Keratinocyte (primary cell): ENCODE measurements at regions not wholly inside any gene's neighbourhood (a gene's known extent, or its start where the extent isn't known, plus 50 kb on each side); places are given as distances from the start of the nearest gene placed in this dataset.

ENCODE experiments used
- CTCF ChIP-seq, 3 experiments: IDR thresholded peaks in 1 of 3; conservative IDR thresholded peaks in 1 of 3; optimal IDR thresholded peaks in 1 of 3; 2 replicates in 2 of 3; 3 replicates in 1 of 3; pipeline versions ENCODE3 to v1.5.1; 2011; ENCODE audit warnings: low read length in 3 of 3, mild to moderate bottlenecking in 3 of 3, moderate library complexity in 2 of 3, control low read depth in 1 of 3, inconsistent platforms in 1 of 3; ENCODE audit not compliant: insufficient read depth in 2 of 3; ENCODE audit errors: extremely low read depth in 1 of 3
- EZH2 ChIP-seq: IDR thresholded peaks from one replicate; pipeline ENCODE4 v1.6.1; 2012; ENCODE audit warnings: inconsistent platforms, mild to moderate bottlenecking, low read length, moderate library complexity

GRCh38 chr6:145225500-145225899 lies 509.8 kb downstream of the EPM2A start:
- no peak for TF ChIP-seq CTCF (optimal IDR thresholded peaks at IDR 0.05 in 1 of 3, IDR thresholded peaks at IDR 0.05 in 1 of 3, conservative IDR thresholded peaks at IDR 0.05 in 1 of 3; ENCODE audit: extremely low read depth in 1 of 3, insufficient read depth in 2 of 3, low read length in 3 of 3)
- TF ChIP-seq EZH2 = no peak
